NT2/D1 (cell line): ENCODE measurements at regions not wholly inside any gene's neighbourhood (a gene's known extent, or its start where the extent isn't known, plus 50 kb on each side); places are given as distances from the start of the nearest gene placed in this dataset.

Experiments used
- DNase-seq: peaks from one replicate; pipeline ENCODE4 v3.0.0-alpha.2; 2011; ENCODE audit warnings: low read depth, low spot score
- H3K27me3 ChIP-seq: 2 replicates; pipeline ENCODE4 v1.6.0; 2011; ENCODE audit warnings: mild to moderate bottlenecking; ENCODE audit not compliant: insufficient read length, insufficient read depth
- H3K36me3 ChIP-seq: 2 replicates; pipeline ENCODE4 v1.6.1; 2011; ENCODE audit warnings: mild to moderate bottlenecking, low read length, mixed read lengths; ENCODE audit not compliant: insufficient read depth, insufficient read length
- H3K4me1 ChIP-seq: 2 replicates; pipeline ENCODE4 v1.5.1; 2011; ENCODE audit not compliant: insufficient read depth, insufficient read length
- H3K4me3 ChIP-seq: 2 replicates; pipeline ENCODE4 v1.5.1; 2011; ENCODE audit warnings: low read depth; ENCODE audit not compliant: insufficient read length
- H3K9ac ChIP-seq: 2 replicates; pipeline ENCODE4 v1.6.0; 2011; ENCODE audit warnings: low read depth; ENCODE audit not compliant: insufficient read length
- H3K9me3 ChIP-seq: 2 replicates; pipeline ENCODE4 v1.5.1; 2011; ENCODE audit warnings: mild to moderate bottlenecking, low read length; ENCODE audit not compliant: insufficient read depth
- SUZ12 ChIP-seq: IDR thresholded peaks from 2 replicates; pipeline ENCODE4 v1.6.1; 2011; ENCODE audit not compliant: insufficient read length, insufficient read depth; ENCODE audit errors: extremely low read depth
- YY1 ChIP-seq: IDR thresholded peaks from 2 replicates; pipeline ENCODE4 v1.6.1; 2011; ENCODE audit not compliant: insufficient read length, insufficient read depth
- ZNF274 ChIP-seq: IDR thresholded peaks from 2 replicates; pipeline ENCODE4 v1.6.1; 2011; ENCODE audit warnings: mild to moderate bottlenecking, low read depth, low read length

GRCh38 chr7:17440831-17441230 lies 142.4 kb downstream of the AHR start:
- Histone ChIP-seq H3K4me1 (no peaks in the 10 kb centered on the region), H3K4me3 (no peak overlapping the region), H3K9ac (no peak overlapping the region), H3K27me3 (no peaks in the 10 kb centered on the region), H3K9me3 (peaks cover 33% of the 10 kb centered on the region), H3K36me3 (no peaks in the 10 kb centered on the region)
- no peak for DNase-seq
- no peak for TF ChIP-seq SUZ12
- TF ChIP-seq ZNF274: no peak
- no peak for TF ChIP-seq YY1

GRCh38 chr7:17441557-17441956 lies 143.1 kb downstream of the AHR start:
- H3K9me3 ChIP-seq: peaks cover 33% of the 10 kb centered on the region
- no peak overlapping the region for H3K9ac ChIP-seq
- no peak overlapping the region for H3K4me3 ChIP-seq
- no peak for DNase-seq
- no peaks in the 10 kb centered on the region for H3K36me3 ChIP-seq
- TF ChIP-seq ZNF274: no peak
- no peak for TF ChIP-seq YY1
- no peak for TF ChIP-seq SUZ12
- no peaks in the 10 kb centered on the region for H3K4me1 ChIP-seq
- H3K27me3 ChIP-seq: no peaks in the 10 kb centered on the region

- DNase-seq: no peak
- no peaks in the 10 kb centered on the region for H3K4me1 ChIP-seq
- no peaks in the 10 kb centered on the region for H3K36me3 ChIP-seq
- H3K4me3 ChIP-seq: no peak overlapping the region
- TF ChIP-seq ZNF274 (no peak), SUZ12 (no peak), YY1 (no peak)
- no peak overlapping the region for H3K9ac ChIP-seq
- H3K9me3 ChIP-seq: peaks cover 29% of the 10 kb centered on the region
- no peaks in the 10 kb centered on the region for H3K27me3 ChIP-seq
These were observed 145.7 kb downstream of the AHR start for GRCh38 chr7:17444151-17444550.

GRCh38 chr7:17444673-17445072 lies 146.2 kb downstream of the AHR start:
- Histone ChIP-seq H3K36me3 (no peaks in the 10 kb centered on the region), H3K27me3 (no peaks in the 10 kb centered on the region), H3K9ac (no peak overlapping the region), H3K4me1 (no peaks in the 10 kb centered on the region), H3K9me3 (peaks cover 29% of the 10 kb centered on the region), H3K4me3 (no peak overlapping the region)
- TF ChIP-seq YY1 (no peak), ZNF274 (no peak), SUZ12 (no peak)
- no peak for DNase-seq

GRCh38 chr7:17446340-17446739 lies 147.9 kb downstream of the AHR start:
- DNase-seq: no peak
- Histone ChIP-seq H3K27me3 (no peaks in the 10 kb centered on the region), H3K36me3 (no peaks in the 10 kb centered on the region), H3K9ac (no peak overlapping the region), H3K4me3 (no peak overlapping the region), H3K4me1 (no peaks in the 10 kb centered on the region), H3K9me3 (peaks cover 18% of the 10 kb centered on the region)
- no peak for TF ChIP-seq SUZ12
- TF ChIP-seq YY1: no peak
- TF ChIP-seq ZNF274: no peak

- no peaks in the 10 kb centered on the region for H3K4me1 ChIP-seq
- H3K27me3 ChIP-seq: no peaks in the 10 kb centered on the region
- peaks cover 10% of the 10 kb centered on the region; the same call in 1 of the 2 replicates for H3K9me3 ChIP-seq
- TF ChIP-seq ZNF274: no peak
- no peak for TF ChIP-seq SUZ12
- TF ChIP-seq YY1: no peak
- H3K4me3 ChIP-seq: no peak overlapping the region
- H3K9ac ChIP-seq: no peak overlapping the region
- DNase-seq: no peak
- no peaks in the 10 kb centered on the region for H3K36me3 ChIP-seq
These were observed 149.5 kb downstream of the AHR start for GRCh38 chr7:17447728-17448478.

- H3K9ac ChIP-seq: no peak overlapping the region
- H3K4me3 ChIP-seq: no peak overlapping the region
- no peaks in the 10 kb centered on the region for H3K27me3 ChIP-seq
- TF ChIP-seq YY1 (no peak), SUZ12 (no peak), ZNF274 (no peak)
- H3K9me3 ChIP-seq: peaks cover 10% of the 10 kb centered on the region; the same call in 1 of the 2 replicates
- no peak for DNase-seq
- no peaks in the 10 kb centered on the region for H3K36me3 ChIP-seq
- H3K4me1 ChIP-seq: no peaks in the 10 kb centered on the region
These were observed 150.3 kb downstream of the AHR start for GRCh38 chr7:17448479-17449423.
